ENCODE measurements at regions not wholly inside any gene's neighbourhood (a gene's known extent, or its start where the extent isn't known, plus 50 kb on each side); places are given as distances from the start of the nearest gene placed in this dataset.

- DNase-seq (ENCODE audit: low spot score) = no peak
These were observed 346.8 kb downstream of the STK39 start for GRCh38 chr2:167900435-167901114.

- DNase-seq (ENCODE audit: low spot score) = no peak
These were observed 349.1 kb downstream of the STK39 start for GRCh38 chr2:167898340-167898739.

GRCh38 chr2:167891841-167892240 lies 355.6 kb downstream of the STK39 start:
- no peak for DNase-seq (ENCODE audit: low spot score)

GRCh38 chr2:167890739-167891138 lies 356.7 kb downstream of the STK39 start:
- no peak for DNase-seq (ENCODE audit: low spot score)

- no peak for DNase-seq (ENCODE audit: low spot score)
These were observed 367.0 kb downstream of the STK39 start for GRCh38 chr2:167880415-167880814.

GRCh38 chr2:167875529-167875928 lies 371.9 kb downstream of the STK39 start:
- no peak for DNase-seq (ENCODE audit: low spot score)

GRCh38 chr2:167874812-167875211 lies 372.6 kb downstream of the STK39 start:
- no peak for DNase-seq (ENCODE audit: low spot score)

- no peak for DNase-seq (ENCODE audit: low spot score)
These were observed 376.1 kb downstream of the STK39 start for GRCh38 chr2:167871286-167871685.

- no peak for DNase-seq (ENCODE audit: low spot score)
These were observed 378.2 kb downstream of the STK39 start for GRCh38 chr2:167869200-167869599.

- no peak for DNase-seq (ENCODE audit: low spot score)
These were observed 384.0 kb downstream of the STK39 start for GRCh38 chr2:167863377-167863776.

- DNase-seq (ENCODE audit: low spot score) = no peak
These were observed 384.6 kb downstream of the STK39 start for GRCh38 chr2:167862782-167863181.

- no peak for DNase-seq (ENCODE audit: low spot score)
These were observed 385.1 kb downstream of the STK39 start for GRCh38 chr2:167862296-167862695.

GRCh38 chr2:167861574-167862193 lies 385.7 kb downstream of the STK39 start:
- no peak for DNase-seq (ENCODE audit: low spot score)

GRCh38 chr2:167860082-167860481 lies 387.3 kb downstream of the STK39 start:
- DNase-seq (ENCODE audit: low spot score) = no peak

- DNase-seq (ENCODE audit: low spot score) = no peak
These were observed 387.7 kb downstream of the STK39 start for GRCh38 chr2:167859676-167860075.

GRCh38 chr2:167858086-167858485 lies 389.3 kb downstream of the STK39 start:
- no peak for DNase-seq (ENCODE audit: low spot score)

GRCh38 chr2:167857416-167857815 lies 390.0 kb downstream of the STK39 start:
- no peak for DNase-seq (ENCODE audit: low spot score)

GRCh38 chr2:167856190-167856589 lies 391.2 kb downstream of the STK39 start:
- no peak for DNase-seq (ENCODE audit: low spot score)

- DNase-seq (ENCODE audit: low spot score) = no peak
These were observed 392.2 kb downstream of the STK39 start for GRCh38 chr2:167855211-167855610.

GRCh38 chr2:167853717-167854116 lies 393.7 kb downstream of the STK39 start:
- no peak for DNase-seq (ENCODE audit: low spot score)

- DNase-seq (ENCODE audit: low spot score) = no peak
These were observed 395.5 kb downstream of the STK39 start for GRCh38 chr2:167851876-167852275.

- DNase-seq (ENCODE audit: low spot score) = no peak
These were observed 396.0 kb downstream of the STK39 start for GRCh38 chr2:167851323-167851860.

Measured in SK-N-DZ (cell line).